ENCODE measurements at regions not wholly inside any gene's neighbourhood (a gene's known extent, or its start where the extent isn't known, plus 50 kb on each side); places are given as distances from the start of the nearest gene placed in this dataset.

- H3K27ac ChIP-seq: no peak overlapping the region
- no peak for DNase-seq (ENCODE audit: low read depth, low spot score)
Observed at GRCh38 chr6:133629970-133630369, 258.9 kb upstream of the TCF21 start.

- no peak for DNase-seq (ENCODE audit: low read depth, low spot score)
- H3K27ac ChIP-seq: no peak overlapping the region
Observed at GRCh38 chr6:133630651-133631050, 258.3 kb upstream of the TCF21 start.

- no peak for DNase-seq (ENCODE audit: low read depth, low spot score)
- H3K27ac ChIP-seq: no peak overlapping the region
Observed at GRCh38 chr6:133631421-133631820, 257.5 kb upstream of the TCF21 start.

GRCh38 chr6:133632206-133632605 lies 256.7 kb upstream of the TCF21 start:
- H3K27ac ChIP-seq: no peak overlapping the region
- no peak for DNase-seq (ENCODE audit: low read depth, low spot score)

GRCh38 chr6:133632906-133633305 lies 256.0 kb upstream of the TCF21 start:
- no peak for DNase-seq (ENCODE audit: low read depth, low spot score)
- H3K27ac ChIP-seq: no peak overlapping the region

GRCh38 chr6:133634474-133634873 lies 254.4 kb upstream of the TCF21 start:
- no peak overlapping the region for H3K27ac ChIP-seq
- no peak for DNase-seq (ENCODE audit: low read depth, low spot score)

GRCh38 chr6:133635447-133635846 lies 253.5 kb upstream of the TCF21 start:
- DNase-seq (ENCODE audit: low read depth, low spot score): no peak
- no peak overlapping the region for H3K27ac ChIP-seq

- H3K27ac ChIP-seq: no peak overlapping the region
- no peak for DNase-seq (ENCODE audit: low read depth, low spot score)
Observed at GRCh38 chr6:133637436-133637835, 251.5 kb upstream of the TCF21 start.

GRCh38 chr6:133637874-133638273 lies 251.0 kb upstream of the TCF21 start:
- no peak for DNase-seq (ENCODE audit: low read depth, low spot score)
- H3K27ac ChIP-seq: no peak overlapping the region

GRCh38 chr6:133641104-133641503 lies 247.8 kb upstream of the TCF21 start:
- DNase-seq (ENCODE audit: low read depth, low spot score): no peak
- no peak overlapping the region for H3K27ac ChIP-seq

- H3K27ac ChIP-seq: no peak overlapping the region
- DNase-seq (ENCODE audit: low read depth, low spot score): no peak
Observed at GRCh38 chr6:133644548-133644891, 244.4 kb upstream of the TCF21 start.

- no peak for DNase-seq (ENCODE audit: low read depth, low spot score)
- H3K27ac ChIP-seq: no peak overlapping the region
Observed at GRCh38 chr6:133644892-133645619, 243.9 kb upstream of the TCF21 start.

GRCh38 chr6:133645966-133646740 lies 242.8 kb upstream of the TCF21 start:
- no peak overlapping the region for H3K27ac ChIP-seq
- DNase-seq (ENCODE audit: low read depth, low spot score): no peak

GRCh38 chr6:133648581-133648980 lies 240.3 kb upstream of the TCF21 start:
- no peak for DNase-seq (ENCODE audit: low read depth, low spot score)
- H3K27ac ChIP-seq: no peak overlapping the region

- no peak overlapping the region for H3K27ac ChIP-seq
- no peak for DNase-seq (ENCODE audit: low read depth, low spot score)
Observed at GRCh38 chr6:133671376-133671775, 217.5 kb upstream of the TCF21 start.

- DNase-seq (ENCODE audit: low read depth, low spot score): no peak
- H3K27ac ChIP-seq: no peak overlapping the region
Observed at GRCh38 chr6:133673056-133673455, 215.9 kb upstream of the TCF21 start.

GRCh38 chr6:133674661-133675060 lies 214.3 kb upstream of the TCF21 start:
- no peak overlapping the region for H3K27ac ChIP-seq
- no peak for DNase-seq (ENCODE audit: low read depth, low spot score)

- DNase-seq (ENCODE audit: low read depth, low spot score): no peak
- H3K27ac ChIP-seq: no peak overlapping the region
Observed at GRCh38 chr6:133680994-133681393, 207.9 kb upstream of the TCF21 start.

GRCh38 chr6:133681891-133682290 lies 207.0 kb upstream of the TCF21 start:
- DNase-seq (ENCODE audit: low read depth, low spot score): no peak
- H3K27ac ChIP-seq: no peak overlapping the region

GRCh38 chr6:133682506-133683307 lies 206.2 kb upstream of the TCF21 start:
- no peak overlapping the region for H3K27ac ChIP-seq
- DNase-seq (ENCODE audit: low read depth, low spot score): no peak

GRCh38 chr6:133683308-133683580 lies 205.7 kb upstream of the TCF21 start:
- DNase-seq (ENCODE audit: low read depth, low spot score): no peak
- no peak overlapping the region for H3K27ac ChIP-seq

Data from epithelial cell of prostate (primary cell).